COLO829 (cell line): ENCODE measurements at regions not wholly inside any gene's neighbourhood (a gene's known extent, or its start where the extent isn't known, plus 50 kb on each side); places are given as distances from the start of the nearest gene placed in this dataset.

Experiments used
- DNase-seq: peaks from one replicate; pipeline ENCODE4 v3.0.0; 2012; ENCODE audit warnings: low spot score

GRCh38 chr5:173763410-173763809 is 124.7 kb upstream of the CPEB4 start:
- DNase-seq, result no peak

DNA sequence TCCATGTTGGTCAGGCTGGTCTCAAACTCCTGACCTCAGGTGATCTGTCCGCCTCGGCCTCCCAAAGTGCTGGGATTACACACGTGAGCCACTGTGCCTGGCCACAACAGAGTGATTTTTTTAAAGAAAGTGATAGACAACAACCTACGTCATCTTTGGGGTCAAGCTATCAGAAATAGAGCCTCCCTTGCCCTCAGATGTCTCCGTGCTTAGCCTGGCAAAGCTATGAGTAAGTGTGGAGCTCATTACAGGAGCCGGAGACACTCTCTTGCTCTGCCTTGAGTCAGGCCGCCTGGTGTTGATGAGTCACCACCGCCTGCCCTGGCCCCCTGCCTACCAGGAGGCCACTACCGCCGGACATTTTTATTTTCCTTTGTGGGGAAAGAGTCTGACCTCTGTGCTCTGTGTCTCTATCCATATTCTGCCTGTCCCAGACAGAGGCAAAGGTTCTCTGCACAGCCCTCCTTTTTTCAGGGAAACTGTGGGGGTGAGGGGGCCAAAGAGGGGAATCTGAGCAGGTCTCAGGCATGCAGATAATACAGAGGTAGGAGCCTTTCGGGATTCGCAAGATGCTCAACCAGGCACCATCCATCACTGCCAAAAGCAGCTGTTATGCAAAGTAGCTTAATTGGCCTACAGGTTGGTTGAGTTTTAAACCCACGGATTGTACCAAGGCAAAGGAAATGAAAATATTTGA is 123.7 kb upstream of the CPEB4 start:
- peak; percentile 76 for DNase-seq

- DNase-seq, result no peak
These were observed 123.0 kb upstream of the CPEB4 start for GRCh38 chr5:173765029-173765644.

- no peak for DNase-seq
These were observed 122.5 kb upstream of the CPEB4 start for GRCh38 chr5:173765661-173766060.

GRCh38 chr5:173767574-173768266 is 120.4 kb upstream of the CPEB4 start:
- no peak for DNase-seq

DNA sequence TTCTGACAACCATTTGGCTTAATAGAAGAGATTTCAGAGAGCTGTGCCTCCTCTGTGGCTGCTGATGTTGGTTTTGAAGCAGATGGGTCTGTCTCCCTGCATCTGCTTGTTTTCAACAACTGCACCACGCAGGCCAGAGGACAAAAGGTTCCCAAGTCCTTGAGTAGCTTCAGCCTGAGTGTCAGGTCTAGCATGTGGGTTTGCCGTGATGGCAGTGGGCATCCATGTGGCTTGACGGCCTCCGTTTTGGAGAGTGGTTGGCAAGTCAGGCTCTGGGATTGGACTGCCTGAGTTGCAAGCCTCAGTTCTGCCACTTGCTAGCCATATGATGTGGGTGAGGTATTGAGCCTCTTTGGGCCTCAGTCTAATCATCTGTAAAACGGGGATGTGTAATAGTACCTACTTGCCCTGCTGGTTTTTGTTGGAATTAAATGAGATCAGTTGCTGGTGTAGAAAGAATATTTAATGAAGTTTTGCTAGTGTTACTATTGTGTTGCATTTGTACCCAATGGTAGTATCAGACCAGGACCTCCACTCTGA is 119.8 kb upstream of the CPEB4 start:
- DNase-seq, result no peak

GRCh38 chr5:173768891-173769290 is 119.3 kb upstream of the CPEB4 start:
- no peak for DNase-seq

DNA sequence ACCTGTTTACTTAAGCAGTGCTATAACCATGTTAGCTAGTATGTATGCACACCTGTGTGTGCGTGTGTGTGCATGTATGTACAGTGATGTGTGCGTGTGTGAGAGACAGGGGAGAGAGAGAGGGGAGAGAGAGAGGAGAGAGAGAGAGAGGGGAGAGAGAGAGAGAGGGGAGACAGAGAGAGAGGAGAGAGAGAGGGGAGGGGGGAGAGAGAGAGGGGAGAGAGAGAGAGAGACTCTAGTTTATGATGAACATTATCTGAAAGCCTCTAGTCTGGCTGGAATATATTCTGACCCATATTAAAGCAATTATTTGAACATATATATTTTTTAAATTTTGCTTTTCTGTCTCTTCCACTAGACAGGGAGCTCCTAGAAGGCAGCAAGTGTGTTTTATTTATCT is 117.5 kb upstream of the CPEB4 start:
- DNase-seq, result no peak

DNA sequence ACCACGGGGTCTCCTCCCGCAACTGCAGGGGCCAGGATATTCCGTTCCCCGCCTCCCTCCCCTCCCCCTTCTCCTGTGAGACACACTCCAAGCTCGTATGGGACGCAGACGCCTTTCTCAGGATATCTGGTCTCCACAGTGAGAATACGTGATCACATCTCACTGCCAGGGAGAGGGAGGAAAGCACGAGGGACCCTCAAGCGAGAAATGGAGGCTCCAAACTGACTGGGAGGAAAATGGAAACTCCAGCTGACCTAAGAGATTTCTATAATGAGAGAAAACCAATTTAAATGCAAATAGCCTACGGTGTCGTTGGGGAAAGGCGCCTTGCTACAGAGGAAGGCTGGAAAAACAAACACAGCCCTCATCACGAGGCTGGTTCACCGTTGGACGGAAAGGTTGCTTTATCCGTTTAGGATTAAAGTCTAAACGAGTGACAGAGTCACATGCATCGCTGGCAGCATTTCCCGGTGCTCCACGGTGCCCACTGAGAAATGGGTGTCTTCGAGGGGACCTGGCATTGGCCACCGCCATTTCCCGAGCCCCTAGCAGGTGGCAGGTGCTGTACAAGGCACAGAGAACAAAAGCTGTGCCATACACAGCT is 116.9 kb upstream of the CPEB4 start:
- no peak for DNase-seq

- no peak for DNase-seq
These were observed 116.3 kb upstream of the CPEB4 start for GRCh38 chr5:173771725-173772383.

DNA sequence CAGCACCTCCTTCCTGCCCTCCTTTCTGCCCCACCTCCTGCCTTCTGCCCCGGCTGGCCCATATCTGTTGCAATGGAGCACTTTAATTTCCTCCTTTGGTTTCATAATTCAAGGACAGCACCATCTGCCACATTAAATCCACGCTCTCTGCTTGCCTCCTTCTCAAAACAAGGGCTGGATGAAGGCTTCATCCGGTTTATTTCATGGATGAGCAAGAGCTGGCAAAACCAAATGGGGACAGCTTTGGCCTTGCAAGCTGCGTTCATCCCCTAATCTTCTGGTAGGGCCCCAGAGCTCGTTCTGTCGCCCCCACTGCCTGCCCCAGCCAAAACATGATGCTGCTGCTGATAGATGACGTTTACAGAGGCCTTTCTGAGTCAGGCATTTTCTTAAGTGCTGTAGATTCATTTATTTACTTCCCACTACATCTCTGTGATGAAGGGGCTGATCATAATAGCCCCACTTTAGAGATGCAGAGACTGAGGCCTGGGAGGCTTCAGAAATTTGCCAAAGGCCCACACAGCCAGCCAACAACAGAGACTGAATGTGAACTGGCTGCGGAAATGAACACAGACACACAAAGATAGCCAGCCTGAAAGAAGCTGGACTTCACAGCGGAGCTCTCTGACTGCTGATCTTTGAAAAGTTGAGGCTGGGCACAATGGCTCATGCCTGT is 115.6 kb upstream of the CPEB4 start:
- DNase-seq, result no peak

- no peak for DNase-seq
These were observed 113.8 kb upstream of the CPEB4 start for GRCh38 chr5:173774271-173774761.

DNA sequence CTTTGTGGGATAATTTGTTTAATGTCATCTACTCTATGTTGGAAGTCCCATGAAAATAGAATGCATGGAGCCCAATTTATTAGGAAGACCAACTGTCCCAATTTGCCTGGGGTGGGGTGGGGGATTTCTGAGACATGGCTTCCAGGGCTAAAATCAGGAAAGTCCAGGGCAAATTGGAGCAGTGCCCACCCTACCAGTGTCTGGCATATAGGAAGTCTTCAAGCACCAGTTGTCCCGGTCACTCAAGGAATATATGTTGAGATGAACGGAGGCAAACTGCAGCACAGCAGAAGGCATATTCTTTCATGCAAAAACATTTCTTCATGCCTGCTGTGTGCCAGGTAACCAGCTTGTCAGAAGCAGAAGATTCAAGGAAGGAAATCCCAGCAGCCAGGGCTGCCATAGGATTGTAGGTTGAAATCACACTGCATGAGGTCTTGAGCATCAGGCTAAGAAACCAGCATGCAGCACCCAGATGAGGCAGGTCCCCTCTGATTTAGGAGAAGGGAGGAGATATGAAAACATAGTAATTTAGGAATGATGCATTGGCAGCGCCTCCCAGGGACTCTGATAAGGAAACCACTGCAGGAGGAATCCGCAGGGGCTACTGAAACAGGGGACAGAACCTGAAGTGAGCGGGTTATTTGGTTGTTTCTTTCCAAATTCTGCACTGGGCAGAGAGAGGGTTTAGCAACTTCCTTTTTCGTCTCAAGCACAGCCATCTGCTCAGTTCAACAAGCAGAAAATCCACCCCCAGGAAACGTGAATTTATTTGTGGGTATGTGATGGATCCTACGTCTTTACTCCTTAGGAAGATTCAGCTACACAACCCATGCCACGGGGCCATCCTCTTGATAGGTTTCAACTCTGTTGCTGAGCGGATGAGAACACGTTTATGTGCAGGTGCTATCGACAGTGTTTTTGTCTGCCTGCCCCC is 112.6 kb upstream of the CPEB4 start:
- no peak for DNase-seq

DNA sequence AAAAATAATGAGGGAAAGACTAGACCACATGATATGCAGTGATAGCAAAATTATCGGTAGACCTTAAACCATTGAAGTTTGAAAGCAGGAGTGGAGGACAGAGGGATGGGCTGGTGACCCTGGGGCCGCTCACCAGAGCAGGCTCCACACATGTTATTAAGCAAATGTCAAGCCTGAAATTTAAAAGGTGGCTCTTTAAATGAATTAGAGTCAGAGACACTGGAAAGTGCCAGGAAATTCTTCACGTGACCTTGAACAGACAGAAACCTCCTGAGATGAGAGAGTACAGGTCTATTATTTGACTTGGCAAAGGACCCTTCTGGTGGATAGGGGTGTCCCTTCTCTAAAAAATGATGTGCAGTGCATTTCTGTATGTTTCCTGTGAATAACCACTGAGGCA is 111.0 kb upstream of the CPEB4 start:
- DNase-seq, result no peak

GRCh38 chr5:173777674-173778073 is 110.5 kb upstream of the CPEB4 start:
- no peak for DNase-seq

GRCh38 chr5:173778152-173778782 is 109.9 kb upstream of the CPEB4 start:
- no peak for DNase-seq

GRCh38 chr5:173778784-173779304 is 109.3 kb upstream of the CPEB4 start:
- DNase-seq, result no peak

GRCh38 chr5:173780235-173781234 is 107.6 kb upstream of the CPEB4 start:
- no peak for DNase-seq
